ENCODE measurements at regions not wholly inside any gene's neighbourhood (a gene's known extent, or its start where the extent isn't known, plus 50 kb on each side); places are given as distances from the start of the nearest gene placed in this dataset.

GRCh38 chr11:38884145-38884865, 2286.3 kb upstream of the RAG2 start:
- no peak for TF ChIP-seq CTCF (IDR thresholded peaks at IDR 0.05; ENCODE audit: insufficient read depth, low read depth, low read length)
- no peak for TF ChIP-seq EZH2 (IDR thresholded peaks at IDR 0.05; ENCODE audit: insufficient read depth, low read length)
